HepG2 (cell line): ENCODE measurements at regions not wholly inside any gene's neighbourhood (a gene's known extent, or its start where the extent isn't known, plus 50 kb on each side); places are given as distances from the start of the nearest gene placed in this dataset.

ENCODE experiments used
- ATAC-seq: fragments of 200-7000 bp; cut with Tn5 transposase; 3 replicates; pipeline ENCODE4 v1.9.1; 2020; ENCODE audit warnings: mild to moderate bottlenecking, moderate library complexity
- BruUV-seq: library from RNA; stranded (reverse); fragments of 400-500 nt; replicated peaks from 2 replicates; lab custom pipeline; 2021; lab: Mats Ljungman, UMichigan
- CTCF ChIA-PET: fragments of 300-600 bp; formaldehyde crosslinking; extraction: SDS; loops from one replicate; lab custom pipeline; 2021; ENCODE audit warnings: low total read pairs, inconsistent platforms, low intra/inter-chr PET ratio; lab: Yijun Ruan, JAX
- POLR2A ChIA-PET: fragments of 350-600 bp; sonication (Branson Sonifier 250); formaldehyde crosslinking; loops from one replicate; lab custom pipeline; 2020; ENCODE audit warnings: antibody characterized with exemption, inconsistent platforms; lab: Yijun Ruan, JAX
- DNase-seq: peaks from one replicate; pipeline ENCODE4 v3.0.0-alpha.2; 2015; ENCODE audit warnings: low spot score
- FAIRE-seq: peaks from 3 replicates; lab custom pipeline; 2011; peaks lifted over from hg19 to GRCh38; lab: Jason Lieb, UNC
- H2AFZ ChIP-seq: one replicate; pipeline ENCODE4 v1.6.1; 2011; ENCODE audit warnings: low read length, inconsistent platforms
- H3K27ac ChIP-seq: fragments of 300-600 bp; 3 replicates; pipeline ENCODE4 v1.8.0; 2011; ENCODE audit warnings: mixed run types, mild to moderate bottlenecking, mixed read lengths, low read length, inconsistent platforms; ENCODE audit not compliant: insufficient read depth; ENCODE audit errors: extremely low read length
- H3K27me3 ChIP-seq, 2 experiments: fragments of 200-600 bp in 1 of 2; 2 replicates in 1 of 2; 3 replicates in 1 of 2; pipeline versions ENCODE4 v1.6.0 to v1.8.0; 2011; ENCODE audit warnings: low read length in 2 of 2, mild to moderate bottlenecking in 2 of 2, moderate library complexity in 2 of 2, inconsistent platforms in 1 of 2; ENCODE audit not compliant: insufficient read depth in 2 of 2, control insufficient read depth in 1 of 2
- H3K36me3 ChIP-seq, 2 experiments: fragments of 200-600 bp in 1 of 2; replicated peaks in 1 of 2; 2 replicates in 1 of 2; 3 replicates in 1 of 2; pipeline versions ENCODE4 v1.5.1 to v1.8.0; 2011; ENCODE audit warnings: low read length in 2 of 2, inconsistent platforms in 1 of 2; ENCODE audit not compliant: insufficient read depth in 2 of 2, control insufficient read depth in 1 of 2
- H3K4me1 ChIP-seq: 2 replicates; pipeline ENCODE4 v1.5.1; 2012; ENCODE audit warnings: low read length, inconsistent platforms; ENCODE audit not compliant: insufficient read depth
- H3K4me2 ChIP-seq: 2 replicates; pipeline ENCODE4 v1.6.0; 2011; ENCODE audit warnings: low read depth, low read length, inconsistent platforms
- H3K4me3 ChIP-seq, 3 experiments: fragments of 200-600 bp in 1 of 3; sonication (generic), shearing (Covaris generic) in 1 of 3; replicated peaks in 1 of 3; 2 replicates each; pipeline ENCODE4 v1.5.1; 2011 to 2016; ENCODE audit warnings: low read length in 3 of 3, inconsistent platforms in 2 of 3, low read depth in 2 of 3, mild to moderate bottlenecking in 2 of 3, control low read depth in 1 of 3, mixed read lengths in 1 of 3; ENCODE audit not compliant: insufficient read depth in 1 of 3
- H3K79me2 ChIP-seq: one replicate; pipeline ENCODE4 v1.6.1; 2011; ENCODE audit warnings: low read length, inconsistent platforms; ENCODE audit not compliant: insufficient read depth
- H3K9ac ChIP-seq: 2 replicates; pipeline ENCODE4 v1.6.0; 2011; ENCODE audit warnings: mild to moderate bottlenecking, low read depth, low read length, inconsistent platforms; ENCODE audit not compliant: insufficient read depth
- H3K9me3 ChIP-seq: 2 replicates; pipeline ENCODE4 v1.5.1; 2012; ENCODE audit warnings: mild to moderate bottlenecking, low read length
- H4K20me1 ChIP-seq: 2 replicates; pipeline ENCODE4 v1.6.0; 2011; ENCODE audit warnings: inconsistent platforms, mild to moderate bottlenecking, low read length, moderate library complexity; ENCODE audit not compliant: insufficient read depth
- CAMTA2 ChIP-seq: sonication (generic); formaldehyde crosslinking; IDR thresholded peaks from 2 replicates; pipeline ENCODE4 v1.4.0; 2020; ENCODE audit warnings: mild to moderate bottlenecking, missing genetic modification reagents, borderline replicate concordance
- CBX5 ChIP-seq: sonication (generic); formaldehyde crosslinking; IDR thresholded peaks from 2 replicates; pipeline ENCODE4 v1.4.0; 2020; ENCODE audit warnings: missing genetic modification reagents, borderline replicate concordance
- DNMT3B ChIP-seq: conservative IDR thresholded peaks from 2 replicates; pipeline ENCODE4 v1.6.1; 2016; ENCODE audit warnings: missing biosample characterization, control low read depth
- MATR3 ChIP-seq: sonication (generic); formaldehyde crosslinking; IDR thresholded peaks from 2 replicates; pipeline ENCODE4 v1.4.0; 2020; ENCODE audit warnings: missing genetic modification reagents
- NPAS2 ChIP-seq: sonication (generic); formaldehyde crosslinking; IDR thresholded peaks from 2 replicates; pipeline ENCODE4 v1.8.0; 2022; ENCODE audit warnings: mild to moderate bottlenecking, missing genetic modification reagents, borderline replicate concordance
- NR0B2 ChIP-seq: sonication (generic); formaldehyde crosslinking; IDR thresholded peaks from 2 replicates; pipeline ENCODE4 v1.4.0; 2020; ENCODE audit warnings: mild to moderate bottlenecking, missing genetic modification reagents
- PHB2 ChIP-seq: fragments of 450-650 bp; IDR thresholded peaks from 2 replicates; pipeline ENCODE4 v1.6.1; 2018; ENCODE audit not compliant: partially characterized antibody
- PLRG1 ChIP-seq: fragments of 450-650 bp; conservative IDR thresholded peaks from 2 replicates; pipeline ENCODE4 v1.6.1; 2016
- ZBTB25 ChIP-seq: IDR thresholded peaks from 2 replicates; pipeline ENCODE4 v1.6.1; 2018; ENCODE audit warnings: missing genetic modification reagents
- ZNF142 ChIP-seq: sonication (generic); formaldehyde crosslinking; IDR thresholded peaks from 2 replicates; pipeline ENCODE4 v1.4.0; 2020; ENCODE audit warnings: missing genetic modification reagents
- ZNF225 ChIP-seq: sonication (generic); formaldehyde crosslinking; IDR thresholded peaks from 2 replicates; pipeline ENCODE4 v1.4.0; 2020; ENCODE audit warnings: mild to moderate bottlenecking, missing genetic modification reagents
- ZNF496 ChIP-seq: sonication (generic); formaldehyde crosslinking; IDR thresholded peaks from 2 replicates; pipeline ENCODE4 v1.8.1; 2023; ENCODE audit warnings: mild to moderate bottlenecking, moderate library complexity, missing genetic modification reagents; ENCODE audit not compliant: insufficient replicate concordance
- ZNF572 ChIP-seq: sonication (generic); formaldehyde crosslinking; IDR thresholded peaks from 2 replicates; pipeline ENCODE4 v1.5.1; 2020; ENCODE audit warnings: mild to moderate bottlenecking, missing genetic modification reagents
- WGBS: methylation state at CpG from one replicate; pipeline ENCODE4 v1.1.6; 2017; ENCODE audit warnings: low lambda C conversion rate; 5-methylcytosine and 5-hydroxymethylcytosine counted together
- in situ Hi-C: cut with HindIII; loops from 2 replicates; pipeline ENCODE4 v1.10.0; 2017; ENCODE audit warnings: low pct_unique_long_range_greater_than_20kb; ENCODE audit not compliant: extremely low pct_ligation_motif_present
- intact Hi-C: fragments of 100-400 bp; cut with micrococcal nuclease; formaldehyde crosslinking; loops from one replicate; pipeline ENCODE4 v1.10.0; 2022; ENCODE audit not compliant: unreplicated experiment
- TF ChIP-seq, protein P1 (sequence below): sonication (generic); formaldehyde crosslinking; IDR thresholded peaks from 2 replicates; pipeline ENCODE4 v1.5.0; 2020; ENCODE audit warnings: mild to moderate bottlenecking, missing genetic modification reagents
- TF ChIP-seq, protein P2 (sequence below): sonication (generic); formaldehyde crosslinking; IDR thresholded peaks from 2 replicates; pipeline ENCODE4 v1.4.0; 2020; ENCODE audit warnings: missing genetic modification reagents

DNA sequence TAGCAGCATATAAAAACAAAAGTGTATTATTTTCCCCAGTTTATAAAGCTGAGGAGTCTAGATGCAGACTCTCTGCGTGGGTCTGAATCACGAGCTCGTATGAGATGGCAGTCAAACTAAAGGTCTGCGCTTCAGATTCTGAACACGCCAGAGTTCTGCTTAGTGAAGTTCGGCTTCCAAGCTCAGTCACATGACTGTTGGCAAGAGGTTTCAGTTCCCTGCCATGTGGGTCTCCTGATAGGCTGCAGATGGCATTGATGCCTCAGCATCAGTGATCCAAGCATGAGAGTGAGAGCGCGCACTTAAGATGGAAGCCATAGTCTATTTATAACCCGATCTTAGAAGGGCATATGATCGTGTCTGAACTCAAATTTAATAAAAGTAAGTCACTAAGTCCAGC lies 242.8 kb upstream of the DOK6 start:
- ChIA-PET CTCF (no interaction called here), POLR2A (no interaction called here)
- ATAC-seq, result no peak
- H3K27ac ChIP-seq, result no peak overlapping the region
- no peaks in the 10 kb centered on the region for H4K20me1 ChIP-seq
- H3K9ac ChIP-seq, result no peak overlapping the region
- no peaks in the 10 kb centered on the region for H3K9me3 ChIP-seq
- no peak overlapping the region for H2AFZ ChIP-seq
- peaks cover 19% of the 10 kb centered on the region for H3K4me1 ChIP-seq
- DNase-seq, result no peak
- no peaks in the 10 kb centered on the region for H3K27me3 ChIP-seq
- FAIRE-seq, result no peak
- H3K36me3 ChIP-seq, result no peaks in the 10 kb centered on the region
- no peak overlapping the region for H3K4me3 ChIP-seq
- H3K4me2 ChIP-seq, result no peak overlapping the region
- intact Hi-C loops, result no loop called here
- WGBS, result 55% methylated on average over 10 of the region's 10 CpGs
- in situ Hi-C loops, result no loop called here
- no TSS peak for BruUV-seq
- no peaks in the 10 kb centered on the region for H3K79me2 ChIP-seq
- TF ChIP-seq ZBTB25 (CRISPR knock-in tag), result no peak
- TF ChIP-seq ZNF496 (CRISPR knock-in tag), result no peak
- TF ChIP-seq CAMTA2, result no peak
- TF ChIP-seq, protein P1, sequence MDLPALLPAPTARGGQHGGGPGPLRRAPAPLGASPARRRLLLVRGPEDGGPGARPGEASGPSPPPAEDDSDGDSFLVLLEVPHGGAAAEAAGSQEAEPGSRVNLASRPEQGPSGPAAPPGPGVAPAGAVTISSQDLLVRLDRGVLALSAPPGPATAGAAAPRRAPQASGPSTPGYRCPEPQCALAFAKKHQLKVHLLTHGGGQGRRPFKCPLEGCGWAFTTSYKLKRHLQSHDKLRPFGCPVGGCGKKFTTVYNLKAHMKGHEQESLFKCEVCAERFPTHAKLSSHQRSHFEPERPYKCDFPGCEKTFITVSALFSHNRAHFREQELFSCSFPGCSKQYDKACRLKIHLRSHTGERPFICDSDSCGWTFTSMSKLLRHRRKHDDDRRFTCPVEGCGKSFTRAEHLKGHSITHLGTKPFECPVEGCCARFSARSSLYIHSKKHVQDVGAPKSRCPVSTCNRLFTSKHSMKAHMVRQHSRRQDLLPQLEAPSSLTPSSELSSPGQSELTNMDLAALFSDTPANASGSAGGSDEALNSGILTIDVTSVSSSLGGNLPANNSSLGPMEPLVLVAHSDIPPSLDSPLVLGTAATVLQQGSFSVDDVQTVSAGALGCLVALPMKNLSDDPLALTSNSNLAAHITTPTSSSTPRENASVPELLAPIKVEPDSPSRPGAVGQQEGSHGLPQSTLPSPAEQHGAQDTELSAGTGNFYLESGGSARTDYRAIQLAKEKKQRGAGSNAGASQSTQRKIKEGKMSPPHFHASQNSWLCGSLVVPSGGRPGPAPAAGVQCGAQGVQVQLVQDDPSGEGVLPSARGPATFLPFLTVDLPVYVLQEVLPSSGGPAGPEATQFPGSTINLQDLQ, result no peak
- TF ChIP-seq ZNF142 (CRISPR knock-in tag), result no peak
- TF ChIP-seq ZNF225 (CRISPR knock-in tag), result no peak
- no peak for TF ChIP-seq NR0B2 (CRISPR knock-in tag)
- no peak for TF ChIP-seq MATR3 (CRISPR knock-in tag)
- TF ChIP-seq CBX5 (CRISPR knock-in tag), result no peak
- TF ChIP-seq PHB2, result no peak
- TF ChIP-seq PLRG1, result no peak
- TF ChIP-seq, protein P2, sequence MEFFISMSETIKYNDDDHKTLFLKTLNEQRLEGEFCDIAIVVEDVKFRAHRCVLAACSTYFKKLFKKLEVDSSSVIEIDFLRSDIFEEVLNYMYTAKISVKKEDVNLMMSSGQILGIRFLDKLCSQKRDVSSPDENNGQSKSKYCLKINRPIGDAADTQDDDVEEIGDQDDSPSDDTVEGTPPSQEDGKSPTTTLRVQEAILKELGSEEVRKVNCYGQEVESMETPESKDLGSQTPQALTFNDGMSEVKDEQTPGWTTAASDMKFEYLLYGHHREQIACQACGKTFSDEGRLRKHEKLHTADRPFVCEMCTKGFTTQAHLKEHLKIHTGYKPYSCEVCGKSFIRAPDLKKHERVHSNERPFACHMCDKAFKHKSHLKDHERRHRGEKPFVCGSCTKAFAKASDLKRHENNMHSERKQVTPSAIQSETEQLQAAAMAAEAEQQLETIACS, result no peak
- TF ChIP-seq DNMT3B (CRISPR knock-in tag), result no peak
- no peak for TF ChIP-seq NPAS2 (CRISPR knock-in tag)
- TF ChIP-seq ZNF572 (CRISPR knock-in tag), result no peak
